RPMI7951 (cell line): ENCODE measurements at regions not wholly inside any gene's neighbourhood (a gene's known extent, or its start where the extent isn't known, plus 50 kb on each side); places are given as distances from the start of the nearest gene placed in this dataset.

ENCODE experiments used
- DNase-seq: peaks from one replicate; pipeline ENCODE4 v3.0.0-alpha.2; 2012; ENCODE audit warnings: low read depth

- DNase-seq, result no peak
These were observed 501.4 kb upstream of the DAB1 start for GRCh38 chr1:57925226-57925625.

DNA sequence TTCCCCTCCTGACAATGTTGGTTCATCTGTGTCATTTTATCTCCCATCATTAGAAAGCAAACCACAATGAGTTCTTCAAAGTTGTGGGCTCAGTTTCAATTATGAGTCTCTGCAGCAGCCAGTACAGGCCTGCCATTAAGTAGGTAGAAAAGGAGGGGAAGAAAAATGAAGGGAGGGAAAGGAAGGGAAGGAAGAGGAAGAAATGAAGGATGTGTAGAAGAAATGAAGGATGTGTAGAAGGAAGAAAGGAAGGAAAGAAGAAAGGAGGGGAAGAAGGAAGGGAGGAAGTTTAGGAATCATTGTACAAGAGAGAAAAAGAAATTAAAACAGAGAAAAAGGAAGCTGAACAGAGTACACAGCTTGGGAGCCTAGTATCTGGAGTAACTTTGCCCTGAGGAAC lies 498.3 kb upstream of the DAB1 start:
- DNase-seq, result no peak

GRCh38 chr1:57916041-57916440 lies 492.2 kb upstream of the DAB1 start:
- DNase-seq, result no peak

- DNase-seq, result no peak
These were observed 487.6 kb upstream of the DAB1 start for GRCh38 chr1:57911427-57911826.

DNA sequence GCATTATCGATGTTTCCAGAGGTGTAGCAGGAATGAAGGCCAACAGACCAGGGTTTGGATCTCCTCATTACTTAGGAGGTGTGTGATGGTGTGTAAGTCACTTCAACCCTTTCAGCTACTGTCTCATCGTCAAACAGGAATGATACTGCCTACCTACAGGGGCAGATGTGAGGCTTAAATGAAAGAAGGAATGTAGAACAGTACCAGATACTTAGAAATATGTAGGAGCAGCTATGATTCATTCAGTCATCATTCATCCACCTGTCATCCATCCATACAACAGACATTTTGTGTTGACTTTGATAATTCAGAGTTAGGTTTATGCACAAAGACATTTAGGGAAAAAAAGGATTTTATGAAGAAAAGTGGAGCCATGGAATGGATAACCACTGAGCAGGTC lies 486.9 kb upstream of the DAB1 start:
- no peak for DNase-seq

- no peak for DNase-seq
These were observed 486.4 kb upstream of the DAB1 start for GRCh38 chr1:57910305-57910704.

DNA sequence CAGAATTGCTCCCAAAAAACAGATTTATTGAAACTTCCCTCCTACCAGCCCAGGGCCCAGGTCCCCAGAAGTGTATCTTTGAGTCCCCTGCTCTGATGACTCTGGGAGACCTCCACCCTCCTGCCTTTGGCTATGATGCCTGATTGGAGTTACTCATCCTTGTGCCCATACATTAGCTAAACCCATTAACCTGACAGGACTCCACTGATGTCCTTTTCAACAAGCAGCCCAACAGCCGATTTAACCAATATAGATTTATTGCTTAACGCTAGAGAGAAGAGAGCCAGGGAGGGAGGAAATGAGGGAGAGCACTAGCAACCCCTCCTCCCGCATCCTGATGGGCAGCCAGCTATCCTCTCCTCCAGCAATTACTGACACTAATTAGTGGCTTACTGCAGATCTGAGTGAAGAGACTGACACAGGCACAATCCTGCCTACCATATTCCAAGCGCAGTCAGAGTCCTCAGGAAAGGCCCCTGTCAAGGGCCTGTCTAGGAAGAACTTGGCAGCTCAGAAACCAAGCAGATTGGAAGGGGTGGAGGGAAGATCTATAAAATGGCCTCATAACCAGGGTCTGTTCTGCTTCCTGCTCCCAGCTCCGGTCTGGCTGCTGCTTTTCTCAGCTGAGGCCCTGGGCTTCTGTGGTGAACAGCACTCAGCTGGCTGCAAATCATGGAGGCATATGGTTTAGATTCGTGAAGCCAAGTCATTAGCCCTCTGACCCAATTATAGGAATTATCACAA lies 484.5 kb upstream of the DAB1 start:
- DNase-seq, result no peak

DNA sequence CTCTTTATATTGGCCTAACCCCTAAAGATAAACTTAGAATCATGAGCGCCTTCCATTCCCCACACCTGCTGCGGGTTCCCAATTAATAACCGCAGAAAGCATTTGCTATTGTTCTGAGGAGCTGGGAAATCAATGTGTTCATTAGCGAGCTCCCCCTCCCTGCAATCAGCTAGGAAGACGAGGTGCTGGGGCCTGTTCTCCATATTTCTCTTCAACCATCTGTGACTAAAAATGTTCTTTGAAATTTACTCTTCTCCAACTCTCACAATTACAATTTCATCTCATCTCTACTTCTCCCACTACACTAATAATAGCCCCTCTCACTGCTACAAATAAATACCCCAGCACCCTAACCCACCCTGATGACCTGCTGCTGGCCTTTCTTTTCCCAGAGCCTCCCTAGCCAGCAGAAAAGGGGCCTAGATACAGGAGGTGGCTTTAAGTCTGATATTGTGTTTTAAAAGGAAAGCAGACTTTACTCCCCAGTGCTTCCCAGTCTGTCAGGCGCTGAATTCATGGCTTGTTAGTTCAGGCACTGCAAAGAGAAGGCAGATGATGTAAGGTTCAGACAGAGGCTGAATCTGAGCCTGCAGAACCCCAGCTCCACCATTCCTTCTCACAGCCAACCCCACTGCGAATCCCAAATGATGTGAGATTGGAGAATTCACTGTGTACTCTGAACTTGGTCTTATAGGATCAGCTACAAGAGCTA lies 477.5 kb upstream of the DAB1 start:
- no peak for DNase-seq

DNA sequence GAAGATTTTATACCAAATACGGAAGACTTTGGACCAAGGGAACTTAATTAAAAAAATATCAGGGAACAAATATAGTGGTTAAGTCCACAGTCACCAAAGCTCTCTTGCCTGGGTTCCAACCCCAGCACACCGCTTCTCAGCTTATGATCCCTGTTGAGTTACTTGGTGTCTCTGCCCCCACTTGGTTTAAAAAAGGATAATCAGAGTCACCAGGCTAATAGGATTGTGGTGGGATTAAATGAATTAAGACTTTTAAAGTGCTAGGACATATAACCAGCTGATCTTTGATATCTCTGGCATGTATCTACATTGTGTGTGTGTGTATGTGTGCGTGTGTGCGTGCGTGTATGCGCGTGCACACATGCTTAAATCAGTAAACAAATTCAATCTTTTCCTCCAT lies 474.7 kb upstream of the DAB1 start:
- DNase-seq, result no peak

GRCh38 chr1:57897581-57897980 lies 473.7 kb upstream of the DAB1 start:
- DNase-seq, result no peak

GRCh38 chr1:57894315-57894714 lies 470.5 kb upstream of the DAB1 start:
- no peak for DNase-seq

DNA sequence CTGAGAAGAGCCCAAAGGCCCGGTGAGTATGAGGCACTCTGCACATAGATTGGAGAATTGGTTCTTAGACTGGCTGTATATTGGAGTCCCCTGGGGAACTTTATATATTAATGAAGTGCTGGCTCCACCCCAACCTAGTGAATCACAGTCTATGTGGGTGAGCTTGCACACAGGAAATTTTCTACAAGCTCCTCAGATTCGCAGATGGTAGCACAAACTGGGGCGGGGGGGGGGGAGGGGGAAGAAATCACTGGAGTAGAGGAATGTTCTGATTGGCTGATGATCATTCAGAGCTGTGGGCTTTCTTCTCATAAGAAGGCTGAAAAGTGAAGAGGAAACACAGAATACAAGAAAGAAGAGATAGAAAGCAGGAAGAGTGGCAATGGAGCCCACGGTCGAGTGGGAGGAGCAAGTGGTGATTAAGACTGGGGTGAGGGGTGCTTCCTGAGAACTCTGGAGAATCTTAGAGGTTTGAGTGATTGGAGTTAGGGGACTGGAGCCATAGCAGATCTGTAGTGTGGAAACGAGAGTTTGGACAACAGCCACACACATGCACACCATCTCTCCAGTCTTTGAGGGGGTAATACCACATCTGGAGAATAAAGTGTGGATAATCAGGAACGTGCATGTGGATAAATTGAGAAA lies 465.9 kb upstream of the DAB1 start:
- peak; percentile 21 for DNase-seq

GRCh38 chr1:57887964-57888491 lies 464.2 kb upstream of the DAB1 start:
- DNase-seq, result no peak

DNA sequence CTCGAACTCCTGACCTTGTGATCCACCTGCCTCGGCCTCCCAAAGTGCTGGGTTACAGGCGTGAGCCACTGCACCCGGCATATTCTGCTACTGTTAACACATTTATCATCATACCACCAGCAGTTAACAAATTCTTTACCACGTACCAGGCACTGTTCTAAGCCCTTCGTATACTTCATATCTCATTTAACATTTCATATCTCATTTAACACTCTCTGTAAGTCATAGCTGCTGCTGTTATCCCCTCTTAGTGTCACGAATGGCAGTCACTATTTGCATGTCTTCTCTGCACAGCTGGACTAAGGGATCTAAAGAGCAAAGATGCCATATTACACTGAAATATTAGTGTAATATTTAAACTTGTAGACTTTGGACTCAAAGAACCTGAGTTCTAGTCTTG lies 462.5 kb upstream of the DAB1 start:
- DNase-seq, result no peak

GRCh38 chr1:57883642-57883995 lies 459.8 kb upstream of the DAB1 start:
- no peak for DNase-seq

DNA sequence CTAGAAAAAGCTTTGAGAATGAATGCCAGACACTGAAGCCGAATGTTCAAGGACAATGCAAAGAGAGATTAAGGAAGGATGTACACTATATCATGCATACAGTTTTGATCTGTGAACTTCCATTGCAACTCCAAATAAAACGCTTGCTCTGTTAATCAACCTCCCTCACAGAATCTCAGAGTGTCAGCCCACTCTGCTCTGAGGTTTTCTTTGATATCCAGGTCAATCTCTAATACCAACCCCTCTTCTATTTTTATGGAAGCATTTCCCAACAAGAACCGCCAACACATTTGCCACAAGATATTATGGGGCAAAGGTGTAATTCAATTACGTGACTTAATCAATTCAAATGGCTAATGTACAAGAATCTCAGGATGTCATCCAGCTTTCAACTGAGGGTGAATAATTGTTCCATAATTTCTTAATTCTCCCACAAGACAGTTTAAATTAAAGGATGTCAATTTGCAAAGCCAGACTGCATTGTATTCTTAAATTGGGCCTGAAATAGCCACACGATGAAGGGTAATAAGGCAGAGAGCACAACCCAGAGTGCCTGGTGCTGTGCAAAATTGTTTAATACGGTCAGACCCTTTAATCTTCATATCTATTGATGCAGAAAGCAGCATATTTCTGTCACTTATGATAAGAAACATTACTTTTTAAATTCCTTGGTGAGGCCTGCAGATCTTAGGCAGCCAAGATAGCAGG lies 459.2 kb upstream of the DAB1 start:
- no peak for DNase-seq

GRCh38 chr1:57882072-57882471 lies 458.2 kb upstream of the DAB1 start:
- no peak for DNase-seq

- no peak for DNase-seq
These were observed 457.8 kb upstream of the DAB1 start for GRCh38 chr1:57881639-57882038.

DNA sequence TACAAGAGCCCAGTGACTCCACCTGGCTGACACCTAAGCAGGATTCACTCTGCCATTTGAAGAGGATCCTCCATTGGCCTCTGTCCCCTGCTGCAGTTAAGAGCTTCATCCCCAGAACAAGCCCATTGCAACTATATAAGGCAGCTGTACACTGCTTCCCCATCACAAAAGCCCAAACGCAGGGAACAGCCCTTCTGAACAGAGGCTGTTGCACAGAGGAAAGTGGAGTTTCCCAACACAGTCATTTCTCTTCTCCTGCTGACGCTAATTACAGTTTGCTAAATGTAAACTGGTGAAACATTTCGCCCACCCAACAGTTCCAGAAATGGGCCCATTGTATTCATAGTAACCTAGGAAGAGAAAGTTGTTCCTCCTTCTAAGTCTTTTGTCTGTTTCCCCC lies 455.8 kb upstream of the DAB1 start:
- DNase-seq, result no peak

GRCh38 chr1:57874418-57874877 lies 450.6 kb upstream of the DAB1 start:
- DNase-seq, result no peak

DNA sequence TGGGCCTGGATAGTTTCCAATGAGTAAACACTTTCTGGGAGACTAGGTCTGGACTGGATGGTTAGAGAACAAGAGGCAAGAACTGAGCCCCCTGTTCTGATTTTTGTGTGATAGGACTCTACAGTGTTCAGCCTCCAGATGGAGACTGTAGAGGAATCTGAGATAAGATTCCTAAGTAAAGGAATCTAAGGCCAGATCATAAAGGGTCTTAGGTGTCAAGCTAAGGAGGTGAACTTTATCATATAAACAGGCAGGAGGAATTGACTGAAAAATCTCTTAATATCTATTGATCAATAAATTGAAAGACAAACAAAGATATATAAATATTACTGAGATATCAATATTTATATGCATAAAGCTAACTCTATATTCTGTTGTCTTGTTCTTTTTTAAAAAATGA lies 449.1 kb upstream of the DAB1 start:
- no peak for DNase-seq

GRCh38 chr1:57868908-57869307 lies 445.0 kb upstream of the DAB1 start:
- no peak for DNase-seq
